ENCODE measurements at regions not wholly inside any gene's neighbourhood (a gene's known extent, or its start where the extent isn't known, plus 50 kb on each side); places are given as distances from the start of the nearest gene placed in this dataset.
"Not testable (repeated sequence)": the region's sequence is repeated elsewhere in the genome, so short reads cannot be mapped to it uniquely, and the experiment has no call there.

- DNase-seq = no peak
Measured at GRCh38 chr5:124153588-124153987, 592.9 kb downstream of the ZNF608 start.

DNA sequence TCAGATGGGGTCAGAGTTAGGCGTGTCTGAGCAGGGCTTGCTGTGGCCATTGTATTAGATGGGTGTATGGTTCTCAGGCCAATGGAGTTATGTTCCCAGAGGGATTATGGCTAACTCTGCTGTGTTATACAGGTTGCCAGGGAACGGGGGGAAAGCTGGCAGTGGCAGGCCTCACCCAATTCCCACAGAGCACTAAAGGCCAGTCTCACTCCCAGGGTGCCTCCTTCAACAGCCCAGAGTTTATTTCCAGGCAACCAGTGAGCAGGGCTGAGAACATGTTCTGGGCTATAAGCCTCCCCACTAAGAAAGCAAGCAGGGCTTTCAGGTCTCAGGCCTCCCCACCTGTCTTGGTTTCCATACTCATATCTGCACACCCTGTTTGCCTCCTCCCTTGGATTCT is 597.9 kb downstream of the ZNF608 start:
- no peak for DNase-seq

DNA sequence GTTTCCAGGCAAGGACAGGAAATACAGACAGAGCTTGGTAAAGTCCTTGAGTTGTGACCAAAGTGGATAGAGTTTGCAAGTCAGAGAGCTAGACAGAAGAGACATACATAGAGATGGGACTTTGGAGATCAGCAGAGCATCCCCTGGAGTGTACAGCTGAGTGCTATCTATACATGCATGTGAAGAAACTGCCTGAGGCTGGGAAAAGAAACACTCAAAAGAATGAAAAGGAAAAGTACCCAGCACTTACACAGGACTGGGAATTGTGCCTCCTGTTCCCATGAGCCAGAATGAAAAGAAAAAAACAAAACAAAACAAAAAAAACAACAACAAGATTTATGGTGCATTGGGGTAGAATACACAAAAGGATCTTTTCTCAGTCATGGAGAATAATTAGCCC is 606.4 kb downstream of the ZNF608 start:
- no peak for DNase-seq

- DNase-seq = no peak
Measured at GRCh38 chr5:124139477-124139876, 607.0 kb downstream of the ZNF608 start.

- no peak for DNase-seq
Measured at GRCh38 chr5:124136609-124137008, 609.8 kb downstream of the ZNF608 start.

- DNase-seq = no peak
Measured at GRCh38 chr5:124134941-124135340, 611.5 kb downstream of the ZNF608 start.

DNA sequence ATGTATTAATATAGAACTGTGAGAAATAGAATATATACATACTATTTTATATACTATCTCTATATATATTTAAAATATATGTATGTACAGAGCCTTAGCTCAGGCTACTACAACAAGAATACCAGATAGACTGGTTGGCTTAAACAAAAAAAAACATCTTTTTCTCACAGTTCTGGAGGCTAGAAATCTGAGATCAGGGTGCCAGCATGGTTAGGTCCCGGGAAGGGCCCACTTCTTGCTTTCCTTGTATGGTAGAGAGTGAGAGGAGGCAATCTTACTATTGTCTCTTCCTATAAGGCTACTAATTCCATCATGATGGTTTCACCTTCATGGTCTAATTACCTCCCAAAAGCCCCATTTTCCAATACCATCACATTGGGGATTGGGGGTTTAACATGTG is 613.0 kb downstream of the ZNF608 start:
- DNase-seq = no peak

DNA sequence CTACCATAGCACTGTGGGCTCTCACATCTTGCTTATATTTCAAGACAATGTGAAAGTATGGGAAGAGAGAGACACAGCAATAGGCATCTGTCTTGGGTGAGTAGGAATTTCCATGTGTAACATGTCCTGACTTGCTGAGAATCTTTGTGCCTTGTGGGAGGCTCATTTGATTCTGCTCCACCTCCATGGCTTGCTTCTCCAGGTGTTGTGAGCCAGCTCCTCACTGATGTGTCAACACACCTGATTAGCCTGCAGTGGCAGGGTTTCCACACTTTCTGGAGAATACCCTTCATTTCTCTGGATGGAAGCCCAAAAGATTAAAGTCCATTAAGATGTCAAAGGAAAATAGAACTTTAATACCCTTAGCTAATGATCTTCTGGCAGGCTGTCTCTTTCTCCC is 613.6 kb downstream of the ZNF608 start:
- no peak for DNase-seq

GRCh38 chr5:124131466-124131865 is 615.0 kb downstream of the ZNF608 start:
- no peak for DNase-seq

- DNase-seq = no peak
Measured at GRCh38 chr5:124130816-124131215, 615.6 kb downstream of the ZNF608 start.

DNA sequence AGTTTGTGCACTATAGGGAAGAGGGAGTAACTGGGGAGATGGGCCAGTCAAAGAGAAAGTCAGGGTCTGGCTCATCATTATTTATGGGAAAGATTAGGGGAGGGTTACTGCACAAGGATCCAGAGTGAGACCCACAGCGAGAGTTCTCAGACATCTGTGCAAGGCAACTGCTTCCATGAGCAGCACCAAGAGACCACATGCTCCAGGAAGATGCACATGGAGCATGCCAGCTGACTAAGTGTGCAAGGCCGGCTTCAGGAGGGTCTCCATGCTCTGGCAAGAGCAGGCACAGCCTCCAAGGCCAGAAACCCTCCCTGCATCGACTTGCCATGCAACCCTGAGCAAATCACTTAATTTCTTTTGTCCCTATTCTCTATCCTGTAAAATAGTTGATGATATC is 616.9 kb downstream of the CSNK1G3 start:
- no peak for DNase-seq

DNA sequence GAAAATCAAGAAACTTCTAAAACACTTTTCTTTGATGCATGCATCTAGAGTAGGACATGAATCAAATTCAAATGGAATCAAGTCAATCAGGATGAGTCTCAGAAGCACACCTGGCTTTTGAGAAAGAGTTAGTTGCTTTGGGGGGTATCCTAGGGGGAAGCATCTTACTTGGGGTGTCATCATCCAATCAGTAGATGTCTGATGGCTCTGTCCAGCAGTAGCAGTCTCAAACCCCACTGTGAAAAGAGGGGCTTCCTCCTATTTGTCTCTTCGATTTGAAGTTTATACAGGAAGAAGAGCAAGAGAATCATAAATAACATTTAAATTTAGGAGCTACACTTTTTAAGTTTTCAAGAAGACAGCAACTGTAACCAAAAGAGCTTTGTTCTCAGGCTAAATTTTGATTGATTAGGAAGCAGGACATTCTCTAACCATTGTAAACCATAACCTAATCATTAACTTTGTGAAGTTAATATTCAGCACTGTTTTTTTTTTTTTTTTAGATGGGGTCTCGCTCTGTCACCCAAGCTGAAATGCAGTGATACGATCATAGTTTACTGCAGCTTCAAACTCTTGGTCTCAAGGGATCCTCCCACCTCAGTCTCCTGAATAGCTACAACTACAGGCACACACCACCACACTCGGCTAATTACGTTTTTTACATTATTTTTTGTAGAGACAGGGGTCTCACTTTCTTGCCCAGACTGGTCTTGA is 614.7 kb downstream of the CSNK1G3 start:
- DNase-seq = no peak

DNA sequence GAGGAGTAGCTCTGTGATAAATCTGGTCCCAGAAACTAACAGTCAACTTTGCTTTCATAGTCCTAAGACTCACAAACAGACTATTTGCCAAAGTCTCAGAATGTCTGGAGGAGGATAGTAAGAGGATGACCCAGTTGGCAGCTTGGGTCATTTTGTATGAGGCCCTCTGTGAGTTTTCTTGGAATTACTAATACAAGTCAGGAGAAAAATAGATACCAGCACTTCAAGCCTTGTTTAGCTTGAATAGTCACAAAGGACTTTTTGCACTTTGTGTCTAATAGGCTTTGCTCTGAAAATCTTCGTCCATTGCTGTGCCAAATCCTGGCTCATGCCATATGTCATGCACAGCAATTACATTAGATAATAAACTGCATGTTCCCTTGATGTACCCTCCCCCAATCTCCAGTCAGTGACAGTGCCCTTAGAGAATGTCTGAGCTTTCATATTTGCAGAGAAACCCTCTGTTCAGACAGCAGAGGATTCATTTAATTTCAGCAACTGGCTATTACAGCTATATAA is 612.8 kb downstream of the CSNK1G3 start:
- DNase-seq = no peak

DNA sequence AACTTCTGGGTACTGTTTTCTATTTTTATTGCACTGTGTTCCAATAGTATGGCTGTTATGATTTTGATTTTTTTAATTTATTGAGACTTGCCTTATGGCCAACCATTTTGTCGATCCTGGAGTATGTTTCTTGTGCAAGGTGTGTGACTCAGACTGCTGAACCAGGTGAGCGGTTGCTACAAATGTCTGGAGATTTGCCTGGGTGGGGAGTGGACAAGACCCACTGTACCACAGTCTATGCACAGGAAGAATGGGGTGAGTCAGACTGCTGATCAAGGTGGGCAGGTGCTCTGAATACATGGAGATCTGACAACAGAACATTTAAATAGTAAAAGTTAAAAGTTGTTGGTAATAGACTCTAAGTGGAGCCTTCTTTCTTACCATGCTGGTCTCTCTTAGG is 609.2 kb downstream of the CSNK1G3 start:
- DNase-seq = no peak

DNA sequence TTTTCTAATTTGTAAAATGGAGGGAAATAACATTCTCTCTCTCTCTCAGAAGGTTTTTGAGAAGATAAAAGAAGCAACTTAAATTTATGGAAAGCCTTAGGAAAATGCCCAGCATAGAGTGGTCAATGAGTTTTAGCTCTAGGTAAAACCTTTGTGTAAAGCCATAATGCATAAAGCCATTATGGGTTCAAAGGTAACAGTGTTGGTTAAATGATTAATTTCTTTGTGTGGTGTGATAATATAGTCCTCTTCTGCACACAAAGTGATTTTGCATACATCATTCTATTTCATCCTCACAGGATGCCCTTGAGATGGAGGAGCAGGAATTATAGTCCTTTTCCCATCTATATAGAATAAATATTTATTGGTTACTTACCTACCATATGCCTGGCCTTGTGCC is 602.9 kb downstream of the CSNK1G3 start:
- DNase-seq = no peak

DNA sequence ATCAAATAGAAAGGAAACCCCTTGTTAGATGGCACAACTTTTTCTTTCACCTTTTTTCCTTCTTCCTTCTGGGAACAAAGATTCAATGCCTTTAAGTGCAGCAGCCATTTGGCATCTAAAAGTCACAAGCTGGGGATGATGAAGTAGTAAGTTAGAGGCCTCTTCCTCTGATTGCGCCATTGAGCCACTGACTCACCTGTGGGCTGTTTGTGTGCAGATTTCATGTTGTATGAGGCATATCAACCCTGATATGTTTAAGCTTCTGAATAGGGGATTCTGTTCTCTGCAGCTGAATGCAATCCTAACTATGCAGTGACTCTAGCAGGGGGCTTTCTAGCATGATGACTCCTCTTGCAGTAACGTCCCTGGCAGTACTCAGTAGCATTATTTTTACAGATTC is 599.9 kb downstream of the CSNK1G3 start:
- no peak for DNase-seq

GRCh38 chr5:124110942-124111341 is 599.0 kb downstream of the CSNK1G3 start:
- no peak for DNase-seq

DNA sequence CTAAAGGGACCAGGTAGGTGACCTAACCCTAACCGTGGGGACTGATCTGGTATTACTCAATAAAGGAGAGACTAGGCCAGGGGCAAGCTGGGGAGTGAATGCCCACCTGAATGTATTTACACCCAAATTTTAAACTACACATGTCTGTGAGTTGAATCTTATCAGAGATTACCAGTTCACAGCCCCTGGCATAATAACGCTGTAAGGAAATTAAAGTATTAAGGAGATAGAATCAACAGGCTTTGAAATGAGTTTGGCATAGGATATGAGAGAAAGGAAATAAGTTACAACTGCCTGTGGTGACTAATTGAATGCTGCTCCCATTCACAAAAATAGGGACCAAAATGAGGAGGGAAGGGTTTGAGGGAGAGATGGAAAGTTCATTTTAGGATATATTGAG is 593.3 kb downstream of the CSNK1G3 start:
- DNase-seq = no peak

DNA sequence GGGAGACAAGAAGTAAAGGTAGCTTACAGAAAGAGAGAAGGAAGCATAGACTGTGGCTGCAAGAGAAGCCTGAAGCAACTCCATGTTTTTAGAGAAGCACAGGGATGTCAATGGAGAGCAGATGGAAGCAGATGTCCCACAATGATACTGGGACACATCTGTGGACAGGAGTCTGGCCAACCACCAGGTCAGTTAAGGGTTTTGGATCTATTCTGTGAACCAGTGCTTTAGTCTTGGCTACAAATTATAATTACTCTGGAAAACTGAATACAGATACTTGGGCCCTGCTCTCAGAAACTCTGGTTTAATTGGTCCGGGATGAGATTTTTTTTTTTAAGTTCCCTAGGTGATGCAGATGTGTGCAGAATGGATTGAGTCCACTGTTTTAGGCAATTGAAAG is 592.8 kb downstream of the CSNK1G3 start:
- DNase-seq = no peak

DNA sequence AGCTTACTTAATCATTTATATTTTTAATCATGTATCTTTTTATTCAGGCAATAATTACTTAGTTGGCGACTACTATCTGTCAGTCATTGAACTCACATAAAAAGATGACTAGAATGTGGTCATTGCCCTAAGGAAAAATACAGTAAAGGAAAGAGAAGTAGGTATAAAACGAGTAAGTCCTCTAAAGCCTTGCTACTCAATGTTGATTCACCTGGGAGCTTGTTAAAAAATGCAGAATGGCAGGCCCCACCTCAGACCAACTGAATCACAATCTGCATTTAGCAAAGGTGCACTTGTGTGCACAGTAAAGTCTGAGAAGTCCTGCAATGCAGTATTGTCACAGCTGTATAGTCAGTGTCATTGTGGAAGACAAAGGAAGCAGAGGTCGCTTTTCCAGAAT is 592.4 kb downstream of the CSNK1G3 start:
- no peak for DNase-seq

DNA sequence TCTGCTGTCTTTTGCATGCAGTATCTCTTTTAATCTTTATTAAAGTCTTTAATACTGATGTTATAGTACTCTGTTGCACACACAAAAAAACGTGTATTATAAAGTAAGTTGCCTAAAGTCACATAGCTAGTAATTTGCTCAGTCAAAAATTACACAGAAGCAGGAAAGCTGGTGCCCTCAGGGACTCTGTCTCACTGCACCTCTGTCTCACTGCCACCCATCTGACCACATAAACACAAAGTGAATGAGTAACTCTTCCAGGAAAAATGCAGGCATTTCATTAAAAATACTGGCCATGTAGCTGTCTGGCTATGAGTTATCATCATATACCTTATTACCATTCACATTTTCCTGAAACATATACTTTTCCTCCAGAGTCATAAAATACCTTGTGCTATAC is 591.7 kb downstream of the CSNK1G3 start:
- DNase-seq = no peak

- not testable (repeated sequence) for DNase-seq
Measured at GRCh38 chr5:124103056-124103455, 591.1 kb downstream of the CSNK1G3 start.

GRCh38 chr5:124102486-124102885 is 590.5 kb downstream of the CSNK1G3 start:
- no peak for DNase-seq

DNA sequence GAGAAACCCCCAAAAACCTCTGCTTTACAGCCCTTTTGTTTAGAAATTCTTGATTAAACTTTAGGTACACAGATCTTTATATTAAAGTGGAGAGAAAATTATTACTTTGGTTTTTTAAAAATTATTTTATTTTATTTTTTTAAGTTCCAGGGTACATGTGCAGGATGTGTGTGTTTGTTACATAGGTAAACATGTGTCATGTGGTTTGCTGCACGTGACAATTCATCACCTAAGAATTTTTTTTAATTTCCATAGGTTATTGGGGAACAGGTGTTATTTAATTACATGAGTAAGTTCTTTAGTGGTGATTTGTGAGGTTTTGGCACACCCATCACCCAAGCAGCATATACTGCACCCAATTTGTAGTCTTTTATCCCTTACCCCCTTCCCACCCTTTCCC is 581.7 kb downstream of the CSNK1G3 start:
- DNase-seq = no peak

DNA sequence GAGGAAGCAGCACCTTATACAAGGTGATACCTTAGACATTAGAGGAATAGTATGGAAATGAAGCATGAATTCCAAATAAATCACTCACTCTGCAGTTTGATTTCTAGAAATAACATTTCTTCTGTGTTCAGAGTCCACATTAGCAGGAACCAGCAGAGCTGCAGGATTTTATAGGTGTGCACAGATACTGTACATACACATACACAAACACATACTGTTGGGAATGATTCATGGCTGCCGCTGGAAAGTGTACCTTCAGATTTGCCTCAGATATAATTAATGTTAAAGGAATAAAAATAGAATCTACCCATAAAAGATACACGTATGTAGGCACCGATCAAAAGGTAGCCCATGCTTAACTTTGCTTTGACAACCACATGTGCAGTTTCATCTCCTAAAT is 578.1 kb downstream of the CSNK1G3 start:
- DNase-seq = no peak
